ENCODE measurements at regions not wholly inside any gene's neighbourhood (a gene's known extent, or its start where the extent isn't known, plus 50 kb on each side); places are given as distances from the start of the nearest gene placed in this dataset.

GRCh38 chr3:72341380-72341770 lies 506.9 kb downstream of the SHQ1 start:
- H3K9me3 Mint-ChIP-seq, result no peaks in the 10 kb centered on the region
- no peak overlapping the region for H3K27ac Mint-ChIP-seq
- DNase-seq (ENCODE audit: low spot score), result no peak
- H3K27me3 Mint-ChIP-seq (ENCODE audit: low read depth), result no peaks in the 10 kb centered on the region
- no peak overlapping the region for H3K4me3 Mint-ChIP-seq (ENCODE audit: low read depth)
- no peaks in the 10 kb centered on the region for H3K36me3 Mint-ChIP-seq (ENCODE audit: low read depth)
- peaks cover 48% of the 10 kb centered on the region for H3K4me1 Mint-ChIP-seq (ENCODE audit: low read depth)
- intact Hi-C loops (cut with micrococcal nuclease), result loop anchor here (5.0 to 10.0 kb wide), 2 partner anchors 357 to 481 kb away; no protein-coding TSS in a partner anchor

- H3K27me3 Mint-ChIP-seq (ENCODE audit: low read depth), result no peaks in the 10 kb centered on the region
- H3K4me1 Mint-ChIP-seq (ENCODE audit: low read depth), result peaks cover 42% of the 10 kb centered on the region
- intact Hi-C loops (cut with micrococcal nuclease), result loop anchor here (5.0 to 10.0 kb wide), 2 partner anchors 356 to 482 kb away; no protein-coding TSS in a partner anchor
- DNase-seq (ENCODE audit: low spot score), result no peak
- no peaks in the 10 kb centered on the region for H3K36me3 Mint-ChIP-seq (ENCODE audit: low read depth)
- no peak overlapping the region for H3K27ac Mint-ChIP-seq
- no peak overlapping the region for H3K4me3 Mint-ChIP-seq (ENCODE audit: low read depth)
- H3K9me3 Mint-ChIP-seq, result no peaks in the 10 kb centered on the region
Measured at GRCh38 chr3:72340476-72341379, 507.5 kb downstream of the SHQ1 start.

- Mint-ChIP-seq H3K27ac (no peak overlapping the region), H3K4me1 (ENCODE audit: low read depth) (peaks cover 36% of the 10 kb centered on the region), H3K4me3 (ENCODE audit: low read depth) (no peak overlapping the region), H3K27me3 (ENCODE audit: low read depth) (no peaks in the 10 kb centered on the region), H3K9me3 (no peaks in the 10 kb centered on the region), H3K36me3 (ENCODE audit: low read depth) (no peaks in the 10 kb centered on the region)
- DNase-seq (ENCODE audit: low spot score), result no peak
- intact Hi-C loops (cut with micrococcal nuclease), result loop anchor here (5.0 to 10.0 kb wide), 2 partner anchors 355 to 482 kb away; no protein-coding TSS in a partner anchor
Measured at GRCh38 chr3:72340056-72340455, 508.2 kb downstream of the SHQ1 start.

GRCh38 chr3:72339670-72340030 lies 508.6 kb downstream of the SHQ1 start:
- no peak overlapping the region for H3K4me3 Mint-ChIP-seq (ENCODE audit: low read depth)
- no peaks in the 10 kb centered on the region for H3K36me3 Mint-ChIP-seq (ENCODE audit: low read depth)
- intact Hi-C loops (cut with micrococcal nuclease), result loop anchor here (2.0 to 10.0 kb wide), 5 partner anchors 79 to 483 kb away; no protein-coding TSS in a partner anchor
- H3K4me1 Mint-ChIP-seq (ENCODE audit: low read depth), result peaks cover 32% of the 10 kb centered on the region
- DNase-seq (ENCODE audit: low spot score), result no peak
- H3K27ac Mint-ChIP-seq, result no peak overlapping the region
- H3K27me3 Mint-ChIP-seq (ENCODE audit: low read depth), result no peaks in the 10 kb centered on the region
- no peaks in the 10 kb centered on the region for H3K9me3 Mint-ChIP-seq

GRCh38 chr3:72338942-72339669 lies 509.1 kb downstream of the SHQ1 start:
- H3K4me3 Mint-ChIP-seq (ENCODE audit: low read depth), result no peak overlapping the region
- H3K27ac Mint-ChIP-seq, result no peak overlapping the region
- intact Hi-C loops (cut with micrococcal nuclease), result loop anchor here (1.0 to 2.0 kb wide), 5 partner anchors 36 to 296 kb away; no protein-coding TSS in a partner anchor

GRCh38 chr3:72338082-72338941 lies 509.9 kb downstream of the SHQ1 start:
- Mint-ChIP-seq H3K4me1 (ENCODE audit: low read depth) (peaks cover 19% of the 10 kb centered on the region), H3K36me3 (ENCODE audit: low read depth) (no peaks in the 10 kb centered on the region), H3K27ac (no peak overlapping the region), H3K4me3 (ENCODE audit: low read depth) (no peak overlapping the region), H3K9me3 (no peaks in the 10 kb centered on the region), H3K27me3 (ENCODE audit: low read depth) (no peaks in the 10 kb centered on the region)
- DNase-seq (ENCODE audit: low spot score), result no peak
- intact Hi-C loops (cut with micrococcal nuclease), result loop anchor here (1.0 to 2.0 kb wide), 5 partner anchors 37 to 296 kb away; no protein-coding TSS in a partner anchor

More at GRCh38 chr3:72338942-72339669, 509.1 kb downstream of the SHQ1 start:
- Mint-ChIP-seq H3K36me3 (ENCODE audit: low read depth) (no peaks in the 10 kb centered on the region), H3K9me3 (no peaks in the 10 kb centered on the region), H3K27me3 (ENCODE audit: low read depth) (no peaks in the 10 kb centered on the region), H3K4me1 (ENCODE audit: low read depth) (peaks cover 27% of the 10 kb centered on the region)
- no peak for DNase-seq (ENCODE audit: low spot score)

GRCh38 chr3:72337480-72337855 lies 510.8 kb downstream of the SHQ1 start:
- no peak for DNase-seq (ENCODE audit: low spot score)
- H3K27me3 Mint-ChIP-seq (ENCODE audit: low read depth), result peaks cover 2% of the 10 kb centered on the region
- H3K9me3 Mint-ChIP-seq, result no peaks in the 10 kb centered on the region
- intact Hi-C loops (cut with micrococcal nuclease), result loop anchor here (1.0 kb wide), 1 partner anchor 8 kb away; no protein-coding TSS in a partner anchor
- H3K4me3 Mint-ChIP-seq (ENCODE audit: low read depth), result no peak overlapping the region
- H3K36me3 Mint-ChIP-seq (ENCODE audit: low read depth), result no peaks in the 10 kb centered on the region
- H3K27ac Mint-ChIP-seq, result no peak overlapping the region
- H3K4me1 Mint-ChIP-seq (ENCODE audit: low read depth), result peaks cover 10% of the 10 kb centered on the region

GRCh38 chr3:72336821-72337479 lies 511.3 kb downstream of the SHQ1 start:
- H3K4me1 Mint-ChIP-seq (ENCODE audit: low read depth), result peaks cover 10% of the 10 kb centered on the region
- no peak overlapping the region for H3K27ac Mint-ChIP-seq
- no peaks in the 10 kb centered on the region for H3K36me3 Mint-ChIP-seq (ENCODE audit: low read depth)
- intact Hi-C loops (cut with micrococcal nuclease), result loop anchor here (1.0 kb wide), 1 partner anchor 8 kb away; no protein-coding TSS in a partner anchor
- no peaks in the 10 kb centered on the region for H3K9me3 Mint-ChIP-seq
- H3K4me3 Mint-ChIP-seq (ENCODE audit: low read depth), result no peak overlapping the region
- DNase-seq (ENCODE audit: low spot score), result no peak
- H3K27me3 Mint-ChIP-seq (ENCODE audit: low read depth), result peaks cover 5% of the 10 kb centered on the region

- no peak overlapping the region for H3K4me3 Mint-ChIP-seq (ENCODE audit: low read depth)
- H3K4me1 Mint-ChIP-seq (ENCODE audit: low read depth), result peaks cover 4% of the 10 kb centered on the region
- no peak for DNase-seq (ENCODE audit: low spot score)
- H3K27ac Mint-ChIP-seq, result no peak overlapping the region
- no peaks in the 10 kb centered on the region for H3K9me3 Mint-ChIP-seq
- intact Hi-C loops (cut with micrococcal nuclease), result no loop called here
- H3K27me3 Mint-ChIP-seq (ENCODE audit: low read depth), result peaks cover 6% of the 10 kb centered on the region
- H3K36me3 Mint-ChIP-seq (ENCODE audit: low read depth), result no peaks in the 10 kb centered on the region
Measured at GRCh38 chr3:72336114-72336651, 512.1 kb downstream of the SHQ1 start.

GRCh38 chr3:72335458-72336095 lies 512.7 kb downstream of the SHQ1 start:
- intact Hi-C loops (cut with micrococcal nuclease), result no loop called here
- Mint-ChIP-seq H3K4me3 (ENCODE audit: low read depth) (no peak overlapping the region), H3K9me3 (no peaks in the 10 kb centered on the region), H3K4me1 (ENCODE audit: low read depth) (no peaks in the 10 kb centered on the region), H3K27me3 (ENCODE audit: low read depth) (peaks cover 6% of the 10 kb centered on the region), H3K27ac (no peak overlapping the region), H3K36me3 (ENCODE audit: low read depth) (no peaks in the 10 kb centered on the region)
- no peak for DNase-seq (ENCODE audit: low spot score)

GRCh38 chr3:72334681-72335457 lies 513.4 kb downstream of the SHQ1 start:
- no peak for DNase-seq (ENCODE audit: low spot score)
- peaks cover 6% of the 10 kb centered on the region for H3K27me3 Mint-ChIP-seq (ENCODE audit: low read depth)
- intact Hi-C loops (cut with micrococcal nuclease), result no loop called here
- H3K4me1 Mint-ChIP-seq (ENCODE audit: low read depth), result no peaks in the 10 kb centered on the region
- no peak overlapping the region for H3K4me3 Mint-ChIP-seq (ENCODE audit: low read depth)
- H3K36me3 Mint-ChIP-seq (ENCODE audit: low read depth), result no peaks in the 10 kb centered on the region
- H3K9me3 Mint-ChIP-seq, result no peaks in the 10 kb centered on the region
- no peak overlapping the region for H3K27ac Mint-ChIP-seq

Measured in activated T-helper 2 cell treated with anti-CD3 and anti-CD28 coated beads, Interferon-gamma antibody, Interleukin-2, Interleukin-4, amounts not matched to agents 10 μg/mL and 5 μg/mL and 100 μg/mL, durations not matched to agents 14 hours and 24 hours and 36 hours (primary cell).